Uterus (tissue), 2 donors: ENCODE measurements at regions not wholly inside any gene's neighbourhood (a gene's known extent, or its start where the extent isn't known, plus 50 kb on each side); places are given as distances from the start of the nearest gene placed in this dataset.

Experiments
- CTCF ChIP-seq, 4 experiments: fragments of 200-600 bp in 2 of 4; fragments of 450-650 bp in 2 of 4; sonication (generic) in 2 of 4; IDR thresholded peaks; one replicate each; pipeline ENCODE4 v1.5.1; 2016 to 2019; ENCODE audit warnings: antibody characterized with exemption in 4 of 4, mild to moderate bottlenecking in 2 of 4, moderate library complexity in 1 of 4
- POLR2A ChIP-seq, 2 donors: fragments of 450-650 bp; IDR thresholded peaks; one replicate each; pipeline ENCODE4 v1.6.1; 2016; ENCODE audit warnings: antibody characterized with exemption in 2 of 2, mild to moderate bottlenecking in 1 of 2, moderate library complexity in 1 of 2

GRCh38 chr5:154538492-154538891 is 60.5 kb upstream of the HAND1 start:
- TF ChIP-seq CTCF (IDR thresholded peaks at IDR 0.05) (no peak), POLR2A (IDR thresholded peaks at IDR 0.05) (no peak)
